Bronchial epithelial cell (primary cell): ENCODE measurements at regions not wholly inside any gene's neighbourhood (a gene's known extent, or its start where the extent isn't known, plus 50 kb on each side); places are given as distances from the start of the nearest gene placed in this dataset.

Experiments
- DNase-seq: peaks from one replicate; pipeline ENCODE4 v3.0.0-alpha.2; 2010; ENCODE audit warnings: low read depth
- FAIRE-seq: peaks from 2 replicates; lab custom pipeline; 2011; peaks lifted over from hg19 to GRCh38; lab: Jason Lieb, UNC
- H3K27me3 ChIP-seq: 2 replicates; pipeline ENCODE4 v1.5.1; 2011; ENCODE audit warnings: low read length; ENCODE audit not compliant: control insufficient read depth, insufficient read depth
- H3K36me3 ChIP-seq: 2 replicates; pipeline ENCODE4 v1.5.1; 2011; ENCODE audit warnings: low read length; ENCODE audit not compliant: control insufficient read depth, insufficient read depth
- H3K4me3 ChIP-seq: 2 replicates; pipeline ENCODE4 v1.5.1; 2011; ENCODE audit warnings: mild to moderate bottlenecking, low read depth, low read length, control low read depth
- TF ChIP-seq, protein P1 (sequence below): IDR thresholded peaks from 2 replicates; pipeline ENCODE4 v1.5.1; 2011; ENCODE audit warnings: mild to moderate bottlenecking, moderate library complexity, low read length, control low read depth, inconsistent platforms; ENCODE audit not compliant: insufficient read depth, severe bottlenecking

GRCh38 chr11:130726234-130727037 is 189.8 kb downstream of the SNX19 start:
- no peak for FAIRE-seq
- DNase-seq, result peak; percentile 49
- H3K4me3 ChIP-seq, result no peak overlapping the region
- no peaks in the 10 kb centered on the region for H3K36me3 ChIP-seq
- TF ChIP-seq, protein P1, sequence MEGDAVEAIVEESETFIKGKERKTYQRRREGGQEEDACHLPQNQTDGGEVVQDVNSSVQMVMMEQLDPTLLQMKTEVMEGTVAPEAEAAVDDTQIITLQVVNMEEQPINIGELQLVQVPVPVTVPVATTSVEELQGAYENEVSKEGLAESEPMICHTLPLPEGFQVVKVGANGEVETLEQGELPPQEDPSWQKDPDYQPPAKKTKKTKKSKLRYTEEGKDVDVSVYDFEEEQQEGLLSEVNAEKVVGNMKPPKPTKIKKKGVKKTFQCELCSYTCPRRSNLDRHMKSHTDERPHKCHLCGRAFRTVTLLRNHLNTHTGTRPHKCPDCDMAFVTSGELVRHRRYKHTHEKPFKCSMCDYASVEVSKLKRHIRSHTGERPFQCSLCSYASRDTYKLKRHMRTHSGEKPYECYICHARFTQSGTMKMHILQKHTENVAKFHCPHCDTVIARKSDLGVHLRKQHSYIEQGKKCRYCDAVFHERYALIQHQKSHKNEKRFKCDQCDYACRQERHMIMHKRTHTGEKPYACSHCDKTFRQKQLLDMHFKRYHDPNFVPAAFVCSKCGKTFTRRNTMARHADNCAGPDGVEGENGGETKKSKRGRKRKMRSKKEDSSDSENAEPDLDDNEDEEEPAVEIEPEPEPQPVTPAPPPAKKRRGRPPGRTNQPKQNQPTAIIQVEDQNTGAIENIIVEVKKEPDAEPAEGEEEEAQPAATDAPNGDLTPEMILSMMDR, result no peak
- H3K27me3 ChIP-seq, result no peaks in the 10 kb centered on the region

GRCh38 chr11:130727157-130728119 is 188.8 kb downstream of the SNX19 start:
- no peak overlapping the region for H3K4me3 ChIP-seq
- no peak for DNase-seq
- no peaks in the 10 kb centered on the region for H3K36me3 ChIP-seq
- no peaks in the 10 kb centered on the region for H3K27me3 ChIP-seq
- FAIRE-seq, result peak; percentile 13
- TF ChIP-seq, protein P1, result no peak

GRCh38 chr11:130728185-130729180 is 187.8 kb downstream of the SNX19 start:
- DNase-seq (peak; percentile 30), FAIRE-seq (no peak)

DNA sequence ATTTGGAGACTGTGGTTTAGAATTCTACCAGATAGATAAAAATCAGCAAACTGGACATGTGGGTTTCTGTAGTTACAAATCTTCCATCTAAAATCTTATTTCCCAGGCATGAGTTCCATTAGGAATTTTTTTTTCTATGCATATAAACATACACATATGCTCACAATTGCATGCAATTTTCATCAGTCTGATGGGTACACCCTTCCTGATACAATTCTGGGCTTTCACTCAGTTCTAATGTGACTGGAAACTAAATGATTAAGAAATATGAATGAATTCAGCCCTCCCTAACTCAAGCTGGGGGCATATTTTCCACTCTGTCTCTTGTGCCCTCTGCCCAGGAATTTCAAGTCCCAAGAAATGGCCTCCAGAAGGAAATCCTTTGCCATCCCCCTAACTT is 187.1 kb downstream of the SNX19 start:
- Histone ChIP-seq H3K4me3 (no peak overlapping the region), H3K36me3 (no peaks in the 10 kb centered on the region), H3K27me3 (no peaks in the 10 kb centered on the region)
- FAIRE-seq (no peak), DNase-seq (no peak)
- TF ChIP-seq, protein P1, result no peak

More at GRCh38 chr11:130728185-130729180, 187.8 kb downstream of the SNX19 start:
- H3K4me3 ChIP-seq, result no peak overlapping the region
- TF ChIP-seq, protein P1, result no peak
- H3K27me3 ChIP-seq, result no peaks in the 10 kb centered on the region
- H3K36me3 ChIP-seq, result no peaks in the 10 kb centered on the region

GRCh38 chr11:130729678-130730300 is 186.5 kb downstream of the SNX19 start:
- TF ChIP-seq, protein P1, result no peak
- no peaks in the 10 kb centered on the region for H3K36me3 ChIP-seq
- FAIRE-seq, result no peak
- H3K27me3 ChIP-seq, result no peaks in the 10 kb centered on the region
- H3K4me3 ChIP-seq, result no peak overlapping the region
- DNase-seq, result no peak
